GM18505 (cell line): ENCODE measurements at regions not wholly inside any gene's neighbourhood (a gene's known extent, or its start where the extent isn't known, plus 50 kb on each side); places are given as distances from the start of the nearest gene placed in this dataset.
"Not testable (repeated sequence)": the region's sequence is repeated elsewhere in the genome, so short reads cannot be mapped to it uniquely, and the experiment has no call there.

Source experiments
- ATAC-seq: cut with Tn5 transposase; IDR thresholded peaks from one replicate; pipeline ENCODE4 v1.9.1; 2021; ENCODE audit not compliant: unreplicated experiment
- POLR2A ChIP-seq: IDR thresholded peaks from 4 replicates; pipeline ENCODE4 v1.6.1; 2011; ENCODE audit warnings: borderline replicate concordance; ENCODE audit not compliant: insufficient read depth, insufficient read length; ENCODE audit errors: extremely low read depth

- no peak for TF ChIP-seq POLR2A
- ATAC-seq, result no peak
Observed at GRCh38 chr12:88868050-88868449, 287.8 kb upstream of the KITLG start.

DNA sequence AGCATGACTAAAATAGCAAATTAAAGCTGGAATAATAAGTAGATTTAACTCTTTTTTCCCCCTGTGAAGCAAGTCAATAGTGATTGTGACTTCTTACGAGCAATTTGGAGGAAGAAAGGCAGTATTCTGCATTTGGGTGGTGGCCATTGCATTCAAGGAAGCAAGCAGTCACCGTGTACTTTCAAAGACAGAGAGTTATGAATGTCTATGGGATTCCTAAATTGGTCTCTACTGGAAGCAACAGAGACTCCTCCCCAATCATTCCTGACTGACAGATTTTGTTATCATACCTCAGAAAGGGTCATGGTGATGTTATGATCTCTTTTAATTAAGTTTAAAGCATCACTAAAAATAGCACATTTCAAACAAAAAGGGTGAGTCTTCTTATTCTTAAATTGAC, 287.2 kb upstream of the KITLG start:
- no peak for TF ChIP-seq POLR2A

DNA sequence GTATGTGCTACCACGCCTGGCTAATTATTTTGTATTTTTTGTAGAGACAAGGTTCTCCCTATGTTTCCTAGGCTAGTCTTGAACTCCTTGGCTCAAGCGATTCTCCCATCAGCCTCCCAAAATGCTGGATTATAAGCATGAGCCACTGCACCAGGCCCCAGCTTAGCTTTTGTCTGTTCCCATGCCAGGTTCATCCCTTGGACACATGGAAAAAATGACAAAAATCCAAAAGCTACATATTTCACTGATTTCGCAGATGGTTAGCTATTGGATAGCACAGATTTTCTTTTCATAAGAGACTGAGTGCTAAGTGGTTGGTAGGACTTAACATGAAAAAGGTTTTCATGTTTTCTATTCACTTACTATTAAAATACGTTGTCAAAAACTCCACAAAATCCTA, 286.6 kb upstream of the KITLG start:
- no peak for ATAC-seq
- TF ChIP-seq POLR2A, result no peak

More for the DNA sequence above, 287.2 kb upstream of the KITLG start:
- no peak for ATAC-seq

DNA sequence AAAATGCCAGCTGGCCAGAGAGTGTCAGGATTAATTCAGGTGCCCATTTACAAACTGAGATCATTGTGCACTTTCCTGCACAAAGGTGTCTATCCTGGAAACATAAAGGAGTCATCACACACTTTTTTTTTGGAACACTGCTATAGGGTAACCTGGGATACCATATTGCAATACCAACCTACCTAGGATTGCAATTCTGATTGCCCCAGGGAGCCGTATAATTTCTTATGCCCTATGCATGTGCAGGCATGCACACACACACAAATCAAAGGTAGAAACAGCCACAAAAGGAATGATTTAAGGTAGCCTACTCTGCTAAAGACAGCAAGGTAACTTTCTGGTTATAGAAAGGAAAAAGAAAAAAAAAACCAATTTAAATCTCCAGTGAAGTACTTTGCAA, 285.3 kb upstream of the KITLG start:
- no peak for ATAC-seq
- no peak for TF ChIP-seq POLR2A

- no peak for ATAC-seq
- no peak for TF ChIP-seq POLR2A
Observed at GRCh38 chr12:88860851-88861250, 280.6 kb upstream of the KITLG start.

DNA sequence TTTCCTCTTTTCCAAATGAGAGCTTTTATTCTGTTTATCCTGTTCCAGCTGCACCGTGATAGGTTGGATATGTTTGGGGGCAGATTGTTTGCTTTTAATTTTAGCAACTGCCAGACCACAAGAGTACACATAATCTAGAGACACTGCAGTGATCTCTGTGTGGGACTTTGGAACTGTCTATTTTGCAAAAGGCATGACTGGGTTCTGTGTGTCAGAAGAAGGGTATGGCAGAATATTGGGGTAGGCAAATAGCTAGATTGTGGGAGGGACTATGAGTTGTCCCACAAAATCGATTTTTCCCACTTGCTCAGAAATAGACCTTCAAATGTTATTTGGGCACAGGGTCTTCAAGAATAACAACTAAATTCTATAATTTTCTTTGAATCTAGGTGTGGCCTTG, 275.9 kb upstream of the KITLG start:
- no peak for TF ChIP-seq POLR2A
- no peak for ATAC-seq

DNA sequence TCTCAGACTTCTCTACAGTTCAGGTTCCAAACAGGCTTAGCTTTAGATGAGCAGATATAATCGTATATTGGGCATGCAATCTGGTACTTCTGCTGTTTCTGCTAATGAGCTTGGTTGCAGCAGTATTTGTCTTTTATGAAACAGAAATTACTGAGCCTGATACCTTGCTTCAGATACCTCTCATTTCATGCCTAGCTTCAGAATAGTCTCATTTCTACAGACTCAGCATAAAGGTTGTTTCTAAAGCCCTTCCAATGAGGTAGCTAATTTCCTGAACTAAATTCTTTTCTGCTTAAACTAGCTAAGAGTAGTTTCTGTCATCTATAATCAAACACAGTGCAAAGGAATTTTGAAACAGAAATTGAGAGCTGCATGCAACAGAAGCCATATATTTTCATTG, 275.0 kb upstream of the KITLG start:
- no peak for ATAC-seq
- no peak for TF ChIP-seq POLR2A

DNA sequence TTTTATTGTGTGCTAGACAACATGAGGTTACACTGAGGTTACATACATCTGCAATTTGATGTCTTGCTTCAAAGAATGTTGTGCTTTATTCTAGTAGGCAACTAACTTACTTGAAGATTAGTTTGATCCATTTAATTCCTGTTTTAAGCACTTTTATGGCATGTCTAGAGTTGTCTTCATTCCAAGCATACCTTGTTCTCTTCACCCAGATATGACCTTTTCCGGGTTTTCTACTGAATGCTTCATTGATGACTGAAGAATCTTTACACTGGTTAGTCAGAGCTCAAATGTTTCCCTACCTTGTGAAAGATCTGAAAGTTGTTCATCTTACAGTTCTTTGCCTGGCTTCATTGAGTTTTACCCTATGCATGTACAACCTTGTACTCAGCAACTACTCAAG, 274.0 kb upstream of the KITLG start:
- no peak for ATAC-seq
- no peak for TF ChIP-seq POLR2A

DNA sequence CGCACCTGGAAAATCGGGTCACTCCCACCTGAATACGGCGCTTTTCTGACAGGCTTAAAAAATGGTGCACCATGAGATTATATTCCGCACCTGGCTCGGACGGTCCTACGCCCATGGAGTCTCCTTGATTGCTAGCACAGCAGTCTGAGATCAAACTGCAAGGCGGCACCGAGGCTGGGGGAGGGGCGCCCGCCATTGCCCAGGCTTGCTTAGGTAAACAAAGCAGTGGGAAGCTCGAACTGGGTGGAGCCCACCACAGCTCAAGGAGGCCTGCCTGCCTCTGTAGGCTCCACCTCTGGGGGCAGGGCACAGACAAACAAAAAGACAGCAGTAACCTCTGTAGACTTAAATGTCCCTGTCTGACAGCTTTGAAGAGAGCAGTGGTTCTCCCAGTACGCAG, 267.0 kb upstream of the KITLG start:
- not testable (repeated sequence) for ATAC-seq

GRCh38 chr12:88844426-88844825, 264.2 kb upstream of the KITLG start:
- ATAC-seq, result no peak
- no peak for TF ChIP-seq POLR2A

DNA sequence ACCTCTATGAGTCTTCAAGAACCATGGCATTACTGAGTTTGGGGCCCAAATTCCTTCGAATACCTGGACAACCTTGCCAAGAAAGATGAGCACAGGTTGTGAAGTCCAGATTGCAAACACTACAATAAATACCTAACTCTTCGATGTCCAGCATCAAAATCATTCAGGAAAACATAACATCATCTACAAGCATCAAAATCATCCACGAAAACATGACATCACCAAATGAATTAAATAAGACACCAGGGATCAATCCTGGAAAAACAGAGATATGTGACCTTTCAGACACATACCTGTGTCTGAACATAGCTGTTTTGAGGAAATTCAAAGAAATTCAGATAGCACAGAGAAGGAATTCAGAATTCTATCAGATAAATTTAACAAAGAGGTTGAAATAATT, 262.0 kb upstream of the KITLG start:
- no peak for TF ChIP-seq POLR2A
- no peak for ATAC-seq

GRCh38 chr12:88839486-88839885, 259.2 kb upstream of the KITLG start:
- ATAC-seq, result no peak
- no peak for TF ChIP-seq POLR2A

GRCh38 chr12:88836156-88836555, 255.9 kb upstream of the KITLG start:
- no peak for ATAC-seq

DNA sequence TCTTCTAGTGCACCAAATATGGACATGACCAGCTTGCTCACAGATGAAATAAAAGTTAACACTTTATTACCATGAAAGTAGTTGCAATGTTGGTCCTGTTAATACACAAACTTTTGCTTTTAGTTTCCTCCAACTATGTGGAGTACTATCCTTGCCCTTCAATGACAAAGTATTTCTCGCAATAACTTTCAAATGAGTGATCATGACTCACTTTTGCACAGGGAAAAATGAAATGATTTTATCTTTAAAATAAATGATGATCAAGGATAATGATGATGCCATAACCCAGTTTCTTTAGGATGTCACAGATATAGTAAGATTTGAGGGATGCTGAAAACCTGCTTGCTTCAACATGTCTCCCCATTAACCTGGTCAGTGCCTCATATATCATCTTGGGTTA, 254.0 kb upstream of the KITLG start:
- no peak for ATAC-seq
- TF ChIP-seq POLR2A, result no peak

More at GRCh38 chr12:88836156-88836555, 255.9 kb upstream of the KITLG start:
- no peak for TF ChIP-seq POLR2A

GRCh38 chr12:88833641-88834116, 253.4 kb upstream of the KITLG start:
- no peak for TF ChIP-seq POLR2A
- ATAC-seq, result no peak

- not testable (repeated sequence) for ATAC-seq
Observed at GRCh38 chr12:88828537-88828936, 248.3 kb upstream of the KITLG start.

- no peak for TF ChIP-seq POLR2A
- ATAC-seq, result no peak
Observed at GRCh38 chr12:88820012-88820411, 239.7 kb upstream of the KITLG start.
